Epithelial cell of esophagus (primary cell): ENCODE measurements at regions not wholly inside any gene's neighbourhood (a gene's known extent, or its start where the extent isn't known, plus 50 kb on each side); places are given as distances from the start of the nearest gene placed in this dataset.
"Not testable (repeated sequence)": the region's sequence is repeated elsewhere in the genome, so short reads cannot be mapped to it uniquely, and the experiment has no call there.

Source experiments
- DNase-seq: peaks from one replicate; pipeline ENCODE4 v3.0.0; 2010; ENCODE audit warnings: low read depth
- H3K4me3 ChIP-seq: 2 replicates; pipeline ENCODE4 v1.5.1; 2011; ENCODE audit warnings: mild to moderate bottlenecking, low read length, control low read depth
- TF ChIP-seq, protein P1 (sequence below): IDR thresholded peaks from 2 replicates; pipeline ENCODE4 v1.5.1; 2011; ENCODE audit warnings: low read depth, mild to moderate bottlenecking, low read length, control low read depth, inconsistent platforms; ENCODE audit not compliant: insufficient read depth; ENCODE audit errors: missing control alignments

DNA sequence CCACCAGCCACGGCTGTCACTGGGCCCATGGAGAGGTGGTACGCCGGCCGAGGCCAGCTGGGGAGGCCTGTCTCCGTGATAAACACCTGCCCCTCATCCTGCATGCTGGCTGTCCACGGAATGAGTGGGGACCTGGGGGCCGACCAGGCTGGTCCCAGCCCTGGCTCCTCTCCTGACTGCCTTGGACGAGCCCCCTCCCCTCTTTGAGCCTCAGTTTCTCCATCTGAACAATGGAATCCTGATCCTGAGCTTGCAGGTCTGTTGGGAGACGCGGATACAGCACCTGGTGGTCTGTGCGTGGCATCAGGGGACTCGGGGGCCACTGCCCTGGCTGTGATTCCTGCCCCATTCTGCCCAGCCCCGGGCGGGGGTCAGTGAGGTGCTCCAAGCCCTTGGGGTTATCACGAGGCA is 109.9 kb downstream of the MICALL2 start:
- no peak overlapping the region for H3K4me3 ChIP-seq
- no peak for DNase-seq
- TF ChIP-seq, protein P1, sequence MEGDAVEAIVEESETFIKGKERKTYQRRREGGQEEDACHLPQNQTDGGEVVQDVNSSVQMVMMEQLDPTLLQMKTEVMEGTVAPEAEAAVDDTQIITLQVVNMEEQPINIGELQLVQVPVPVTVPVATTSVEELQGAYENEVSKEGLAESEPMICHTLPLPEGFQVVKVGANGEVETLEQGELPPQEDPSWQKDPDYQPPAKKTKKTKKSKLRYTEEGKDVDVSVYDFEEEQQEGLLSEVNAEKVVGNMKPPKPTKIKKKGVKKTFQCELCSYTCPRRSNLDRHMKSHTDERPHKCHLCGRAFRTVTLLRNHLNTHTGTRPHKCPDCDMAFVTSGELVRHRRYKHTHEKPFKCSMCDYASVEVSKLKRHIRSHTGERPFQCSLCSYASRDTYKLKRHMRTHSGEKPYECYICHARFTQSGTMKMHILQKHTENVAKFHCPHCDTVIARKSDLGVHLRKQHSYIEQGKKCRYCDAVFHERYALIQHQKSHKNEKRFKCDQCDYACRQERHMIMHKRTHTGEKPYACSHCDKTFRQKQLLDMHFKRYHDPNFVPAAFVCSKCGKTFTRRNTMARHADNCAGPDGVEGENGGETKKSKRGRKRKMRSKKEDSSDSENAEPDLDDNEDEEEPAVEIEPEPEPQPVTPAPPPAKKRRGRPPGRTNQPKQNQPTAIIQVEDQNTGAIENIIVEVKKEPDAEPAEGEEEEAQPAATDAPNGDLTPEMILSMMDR: no peak

DNA sequence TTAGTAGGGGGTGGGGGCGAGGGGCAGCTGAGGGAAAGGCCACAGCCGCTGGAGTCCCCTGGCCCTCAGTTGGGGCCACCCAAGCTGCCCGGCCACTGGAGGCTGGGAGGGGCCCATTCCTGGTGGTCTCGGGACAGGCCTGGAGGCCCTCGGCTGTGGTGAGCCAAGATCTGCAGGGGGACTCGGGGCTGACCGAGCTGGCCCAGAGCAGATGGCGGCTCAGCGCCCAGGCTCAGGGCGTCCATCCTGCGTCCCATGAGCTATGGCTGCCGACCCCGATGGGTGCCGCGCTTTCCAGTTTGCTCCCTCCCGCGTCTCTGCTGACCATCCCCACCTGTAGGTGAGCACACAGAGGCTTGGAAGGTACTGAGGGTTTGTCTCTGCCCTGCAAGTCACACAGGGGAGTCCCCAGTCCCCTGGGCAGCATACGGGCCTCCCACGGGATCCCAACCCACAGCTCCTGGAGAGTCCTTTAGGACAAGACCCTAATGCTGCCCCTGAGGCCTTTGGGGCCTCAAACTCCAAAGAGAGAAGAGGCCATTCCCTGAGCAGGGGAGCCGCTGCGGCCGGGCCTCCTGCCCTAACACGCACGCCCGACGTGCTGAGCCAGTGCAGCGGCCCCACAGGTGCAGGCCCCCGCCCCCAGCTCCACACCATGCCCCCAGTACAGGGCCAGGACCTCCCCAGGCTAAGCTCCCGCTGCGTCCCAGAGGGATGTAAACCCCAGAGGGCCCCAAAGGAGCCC is 107.2 kb downstream of the MICALL2 start:
- H3K4me3 ChIP-seq: no peak overlapping the region
- DNase-seq: no peak
- TF ChIP-seq, protein P1: no peak

DNA sequence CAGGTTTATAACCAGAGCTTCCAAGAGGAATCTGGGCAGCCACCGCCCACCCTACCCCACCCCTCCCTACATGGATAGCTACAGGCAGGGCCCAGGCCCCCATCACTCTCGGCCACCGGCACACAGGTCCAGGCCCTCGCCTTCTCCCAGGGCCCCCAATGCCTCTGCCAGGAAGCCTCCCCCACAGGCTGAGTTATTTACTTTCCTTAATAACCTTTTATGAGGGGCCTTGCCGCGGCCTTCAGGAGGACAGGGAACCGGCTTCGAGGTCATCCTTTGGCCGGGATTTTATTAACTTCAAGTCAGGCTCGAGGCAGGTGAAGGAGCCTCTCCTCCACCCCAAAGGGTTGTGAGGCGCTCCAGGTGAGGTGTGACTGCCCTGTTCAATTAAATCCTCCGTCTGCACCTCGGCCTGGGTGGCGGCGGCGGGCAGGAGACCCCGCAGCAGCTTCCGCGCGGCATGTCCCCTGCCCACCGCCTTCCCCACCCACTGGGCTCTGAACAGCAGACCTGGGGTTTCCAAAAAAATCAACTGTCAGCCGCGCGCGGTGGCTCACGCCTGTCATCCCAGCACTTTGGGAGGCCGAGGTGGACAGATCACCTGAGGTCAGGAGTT is 106.5 kb downstream of the MICALL2 start:
- no peak for DNase-seq
- TF ChIP-seq, protein P1: no peak

DNA sequence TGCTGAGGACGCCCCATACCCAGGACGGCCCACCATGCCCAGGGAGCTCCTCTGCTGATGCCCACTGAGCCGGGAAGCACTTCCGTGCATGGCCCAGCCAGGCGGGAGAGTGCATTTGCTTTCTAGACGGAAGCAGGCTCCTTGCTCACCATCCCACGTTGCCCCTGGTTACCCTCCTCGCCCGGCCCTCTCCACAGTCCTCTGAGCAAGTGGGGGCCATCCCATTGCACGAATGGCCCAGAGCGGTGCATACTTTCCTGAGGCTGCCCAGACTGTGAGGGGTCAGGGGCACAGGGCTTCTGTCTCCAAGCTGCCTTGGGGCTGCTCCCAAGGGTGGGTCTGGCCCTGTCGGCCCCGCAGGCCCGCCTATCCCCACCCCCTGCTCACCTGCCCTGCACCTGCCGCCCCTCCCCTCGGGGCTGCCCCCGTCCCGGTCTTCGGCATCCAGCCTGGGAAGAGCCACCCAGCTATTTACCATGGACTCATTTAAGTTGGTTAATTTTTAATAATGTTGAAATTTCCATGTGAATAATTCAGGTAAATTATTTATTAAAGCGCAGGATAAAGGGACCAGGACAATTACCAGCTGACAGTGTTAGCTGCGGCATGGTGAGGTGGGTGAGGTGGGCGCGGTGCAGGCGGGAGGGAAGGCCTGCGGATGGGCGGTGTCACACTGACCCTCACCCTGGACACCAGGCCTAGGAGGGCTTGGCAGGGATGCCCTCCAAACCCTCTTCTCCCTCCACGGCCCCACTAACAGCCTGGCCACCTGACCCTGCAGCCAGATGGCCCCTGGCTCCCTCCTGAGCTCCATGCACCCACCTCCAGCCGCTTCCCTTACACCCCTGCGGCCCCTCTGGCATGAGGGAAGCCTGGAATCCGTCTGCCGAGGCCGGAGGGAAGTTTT is 104.4 kb downstream of the MICALL2 start:
- no peak overlapping the region for H3K4me3 ChIP-seq
- TF ChIP-seq, protein P1: no peak
- no peak for DNase-seq

More for the DNA sequence above, 106.5 kb downstream of the MICALL2 start:
- no peak overlapping the region for H3K4me3 ChIP-seq

DNA sequence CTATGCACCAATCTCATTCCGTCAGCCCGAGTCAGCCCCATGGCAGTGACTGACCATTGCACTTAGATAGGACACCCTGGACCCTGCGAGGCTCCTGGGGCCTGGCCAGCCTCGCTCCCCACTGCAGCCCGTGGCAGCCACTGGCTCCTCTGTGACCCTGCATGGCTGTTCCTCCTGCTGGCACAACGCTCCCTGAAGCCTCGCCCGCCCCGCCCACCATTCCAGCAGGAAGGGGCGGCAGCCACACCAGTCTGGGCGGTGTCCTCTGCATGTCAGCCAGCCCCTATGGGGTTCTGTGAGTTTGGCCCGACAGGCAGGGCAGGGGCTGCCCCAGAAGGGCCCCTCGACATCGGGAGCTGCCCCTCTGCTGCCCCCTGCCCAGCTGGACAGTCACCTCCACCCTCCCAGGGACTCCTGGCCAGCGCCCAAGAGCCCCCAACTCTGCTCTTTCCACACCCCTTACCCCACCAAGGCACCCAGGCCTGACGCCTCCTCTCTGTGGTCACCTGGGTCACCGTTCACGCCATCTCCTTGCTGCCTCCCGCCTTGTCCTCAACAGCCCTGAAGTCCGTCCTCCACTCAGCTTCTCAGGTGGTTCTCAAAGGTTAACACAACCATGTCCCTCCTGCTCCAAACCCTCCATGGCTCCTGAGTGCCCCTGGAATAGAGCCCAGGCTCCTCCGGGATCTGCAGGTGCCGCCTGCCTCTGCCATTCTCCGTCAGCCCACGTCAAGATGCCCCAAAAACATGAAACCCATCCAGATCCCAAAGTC is 103.5 kb downstream of the MICALL2 start:
- TF ChIP-seq, protein P1: no peak
- no peak for DNase-seq
- H3K4me3 ChIP-seq: no peak overlapping the region

DNA sequence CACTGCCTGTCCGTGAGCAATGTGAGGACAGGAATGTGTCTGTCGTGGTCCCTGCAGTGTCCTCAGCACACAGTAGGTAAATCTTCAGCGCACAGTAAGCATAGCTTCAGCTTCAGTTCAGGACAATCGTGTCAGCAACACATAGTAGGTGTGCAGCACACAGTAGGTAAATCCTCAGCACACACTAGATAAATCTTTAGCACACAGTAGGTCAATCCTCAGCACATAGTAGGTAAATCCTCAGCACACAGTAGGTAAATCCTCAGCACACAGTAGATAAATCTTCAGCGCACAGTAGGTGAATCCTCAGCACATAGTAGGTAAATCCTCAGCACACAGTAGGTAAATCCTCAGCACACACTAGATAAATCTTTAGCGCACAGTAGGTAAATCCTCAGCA is 102.4 kb downstream of the MICALL2 start:
- not testable (repeated sequence) for H3K4me3 ChIP-seq, DNase-seq

DNA sequence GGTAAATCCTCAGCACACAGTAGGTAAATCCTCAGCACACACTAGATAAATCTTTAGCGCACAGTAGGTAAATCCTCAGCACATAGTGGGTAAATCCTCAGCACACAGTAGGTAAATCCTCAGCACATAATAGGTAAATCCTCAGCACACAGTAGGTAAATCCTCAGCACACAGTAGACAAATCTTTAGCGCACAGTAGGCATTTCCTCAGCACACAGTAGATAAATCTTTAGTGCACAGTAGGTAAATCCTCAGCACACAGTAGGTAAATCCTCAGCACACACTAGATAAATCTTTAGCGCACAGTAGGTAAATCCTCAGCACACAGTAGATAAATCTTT is 102.0 kb downstream of the MICALL2 start:
- H3K4me3 ChIP-seq, DNase-seq: not testable (repeated sequence)
